Spleen (tissue), 11 donors: ENCODE measurements at regions not wholly inside any gene's neighbourhood (a gene's known extent, or its start where the extent isn't known, plus 50 kb on each side); places are given as distances from the start of the nearest gene placed in this dataset.

Source experiments
- DNase-seq: peaks from one replicate; pipeline ENCODE4 v3.0.0-alpha.2; 2020
- H3K27ac ChIP-seq, 8 donors: fragments of 200-600 bp; sonication (generic) in 7 of 8; 1 replicate in 4 of 8; 2 replicates in 4 of 8; pipeline versions ENCODE4 v1.5.0 to v1.8.0; 2016 to 2021; ENCODE audit warnings: inconsistent platforms in 4 of 8, mild to moderate bottlenecking in 4 of 8, moderate library complexity in 1 of 8
- H3K27me3 ChIP-seq, 7 donors: fragments of 200-600 bp; sonication (generic) in 6 of 7; replicated peaks in 1 of 7; 1 replicate in 4 of 7; 2 replicates in 3 of 7; pipeline versions ENCODE4 v1.5.0 to v1.8.0; 2016 to 2021; ENCODE audit warnings: inconsistent platforms in 3 of 7, mild to moderate bottlenecking in 1 of 7
- H3K36me3 ChIP-seq, 6 donors: fragments of 200-600 bp; sonication (generic) in 5 of 6; 1 replicate in 4 of 6; 2 replicates in 2 of 6; pipeline versions ENCODE4 v1.5.0 to v1.8.0; 2016 to 2021; ENCODE audit warnings: inconsistent platforms in 2 of 6
- H3K4me1 ChIP-seq, 6 donors: fragments of 200-600 bp; sonication (generic) in 5 of 6; 1 replicate in 3 of 6; 2 replicates in 3 of 6; pipeline versions ENCODE4 v1.5.0 to v1.8.0; 2016 to 2021; ENCODE audit warnings: inconsistent platforms in 3 of 6
- H3K4me3 ChIP-seq, 8 donors: fragments of 200-600 bp; sonication (generic) in 7 of 8; 1 replicate in 4 of 8; 2 replicates in 4 of 8; pipeline versions ENCODE4 v1.5.0 to v1.8.0; 2016 to 2021; ENCODE audit warnings: inconsistent platforms in 4 of 8, mild to moderate bottlenecking in 4 of 8, moderate library complexity in 2 of 8
- H3K9me3 ChIP-seq, 8 donors: fragments of 200-600 bp; sonication (generic) in 7 of 8; 1 replicate in 4 of 8; 2 replicates in 4 of 8; pipeline versions ENCODE4 v1.5.0 to v1.8.0; 2016 to 2021; ENCODE audit warnings: inconsistent platforms in 4 of 8
- POLR2A ChIP-seq, 3 donors: fragments of 450-650 bp; IDR thresholded peaks; one replicate each; pipeline ENCODE4 v1.5.1; 2017; ENCODE audit warnings: antibody characterized with exemption in 3 of 3, mild to moderate bottlenecking in 1 of 3
- POLR2AphosphoS5 ChIP-seq, 3 donors: sonication (generic); formaldehyde crosslinking; IDR thresholded peaks; one replicate each; pipeline ENCODE4 v1.5.1; 2017; ENCODE audit warnings: antibody characterized with exemption in 3 of 3
- WGBS, 5 donors: extraction: QIAGEN DNeasy Blood & Tissue Kit in 3 of 5; methylation state at CpG; one replicate each; pipeline versions ENCODE4 v1.1.5 to v1.1.7; 2013 to 2018; 5-methylcytosine and 5-hydroxymethylcytosine counted together
- intact Hi-C: fragments of 100-400 bp; cut with DNase I; formaldehyde crosslinking; loops from one replicate; pipeline ENCODE4 v1.15.0; 2023; ENCODE audit warnings: low total_unique reads
- TF ChIP-seq, protein P1 (sequence below), 11 experiments: fragments of 200-600 bp in 7 of 11; fragments of 450-650 bp in 4 of 11; sonication (generic) in 4 of 11; IDR thresholded peaks in 8 of 11; conservative IDR thresholded peaks in 3 of 11; 1 replicate in 7 of 11; 2 replicates in 4 of 11; pipeline versions ENCODE4 v1.4.0 to v1.8.0; 2016 to 2021; ENCODE audit warnings: antibody characterized with exemption in 11 of 11, inconsistent platforms in 4 of 11, mild to moderate bottlenecking in 1 of 11
- donor health status: healthy with polysubstance abuse.
- donor health status: DM: no; HTN: no; CAD: no; lungs with moderate emphysema.
- donor health status: DM: no; HTN: no; CAD: no.
- donor health status: Bipolar disorder and iron deficiency.
- donor health status: healthy.
- donor health status: DM: no; HTN: no; CAD: no.
- donor health status: DM: yes; HTN: yes; CAD: no.

DNA sequence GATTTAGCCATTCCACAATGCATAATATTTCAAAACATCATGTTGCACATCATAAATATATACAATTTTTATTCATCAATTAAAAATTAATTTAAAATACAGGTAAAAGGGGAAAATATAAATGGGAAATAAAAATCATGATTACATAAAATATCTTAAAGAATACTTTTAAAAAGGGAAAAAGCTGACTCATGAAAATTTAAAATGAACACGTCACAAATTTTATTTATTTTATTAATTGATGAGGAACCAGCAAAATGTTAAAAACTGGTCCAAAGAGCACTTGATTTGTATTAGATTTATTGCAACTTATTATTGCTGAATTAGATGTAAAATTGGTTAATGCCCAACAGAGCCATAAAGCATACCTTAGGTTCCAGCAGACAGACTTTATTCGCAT lies 78.5 kb upstream of the ANK2 start:
- H3K4me1 ChIP-seq, result no peaks in the 10 kb centered on the region
- TF ChIP-seq, protein P1, sequence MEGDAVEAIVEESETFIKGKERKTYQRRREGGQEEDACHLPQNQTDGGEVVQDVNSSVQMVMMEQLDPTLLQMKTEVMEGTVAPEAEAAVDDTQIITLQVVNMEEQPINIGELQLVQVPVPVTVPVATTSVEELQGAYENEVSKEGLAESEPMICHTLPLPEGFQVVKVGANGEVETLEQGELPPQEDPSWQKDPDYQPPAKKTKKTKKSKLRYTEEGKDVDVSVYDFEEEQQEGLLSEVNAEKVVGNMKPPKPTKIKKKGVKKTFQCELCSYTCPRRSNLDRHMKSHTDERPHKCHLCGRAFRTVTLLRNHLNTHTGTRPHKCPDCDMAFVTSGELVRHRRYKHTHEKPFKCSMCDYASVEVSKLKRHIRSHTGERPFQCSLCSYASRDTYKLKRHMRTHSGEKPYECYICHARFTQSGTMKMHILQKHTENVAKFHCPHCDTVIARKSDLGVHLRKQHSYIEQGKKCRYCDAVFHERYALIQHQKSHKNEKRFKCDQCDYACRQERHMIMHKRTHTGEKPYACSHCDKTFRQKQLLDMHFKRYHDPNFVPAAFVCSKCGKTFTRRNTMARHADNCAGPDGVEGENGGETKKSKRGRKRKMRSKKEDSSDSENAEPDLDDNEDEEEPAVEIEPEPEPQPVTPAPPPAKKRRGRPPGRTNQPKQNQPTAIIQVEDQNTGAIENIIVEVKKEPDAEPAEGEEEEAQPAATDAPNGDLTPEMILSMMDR (IDR thresholded peaks at IDR 0.05 in 8 of 11, conservative IDR thresholded peaks at IDR 0.05 in 3 of 11), result no peak
- no peaks in the 10 kb centered on the region for H3K9me3 ChIP-seq
- H3K4me3 ChIP-seq, result no peak overlapping the region
- no peaks in the 10 kb centered on the region for H3K36me3 ChIP-seq
- intact Hi-C loops, result no loop called here
- no peak overlapping the region for H3K27ac ChIP-seq
- WGBS, 5 donors, result 91 to 96% (median 93%) methylated on average over 2 of the region's 2 CpGs
- no peaks in the 10 kb centered on the region for H3K27me3 ChIP-seq
- no peak for DNase-seq

DNA sequence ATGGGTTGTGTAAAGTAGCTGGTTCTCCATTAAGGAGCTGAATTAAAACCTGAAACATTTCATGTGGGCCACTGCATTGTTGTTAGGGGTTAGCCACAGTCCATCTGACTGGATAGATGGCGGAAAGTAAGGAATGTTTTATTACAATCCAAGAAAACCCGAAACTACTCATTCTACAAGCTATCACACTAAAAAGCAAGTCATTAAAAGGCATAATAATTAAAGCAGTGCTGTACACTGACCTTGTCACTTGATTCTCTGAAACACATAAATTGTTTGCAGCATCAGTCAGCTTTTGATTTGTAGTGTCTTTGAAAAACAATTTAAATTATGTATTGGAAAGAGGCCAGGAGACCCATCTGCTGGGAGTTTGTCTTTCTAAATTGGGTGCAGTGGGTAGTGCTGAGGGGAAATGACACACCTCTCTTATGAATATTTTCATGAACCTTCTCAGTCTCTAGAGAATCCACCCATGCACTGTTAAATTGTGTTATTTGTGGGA lies 75.7 kb upstream of the ANK2 start:
- WGBS, 5 donors, result 70 to 89% (median 74%) methylated on average over 2 of the region's 2 CpGs
- Histone ChIP-seq H3K9me3 (no peaks in the 10 kb centered on the region), H3K27ac (no peak overlapping the region), H3K4me3 (no peak overlapping the region), H3K36me3 (no peaks in the 10 kb centered on the region), H3K4me1 (no peaks in the 10 kb centered on the region), H3K27me3 (no peaks in the 10 kb centered on the region)
- TF ChIP-seq POLR2A (IDR thresholded peaks at IDR 0.05) (no peak), POLR2AphosphoS5 (IDR thresholded peaks at IDR 0.05) (no peak)
- TF ChIP-seq, protein P1 (IDR thresholded peaks at IDR 0.05 in 8 of 11, conservative IDR thresholded peaks at IDR 0.05 in 3 of 11), result no peak
- no peak for DNase-seq
- intact Hi-C loops, result no loop called here

DNA sequence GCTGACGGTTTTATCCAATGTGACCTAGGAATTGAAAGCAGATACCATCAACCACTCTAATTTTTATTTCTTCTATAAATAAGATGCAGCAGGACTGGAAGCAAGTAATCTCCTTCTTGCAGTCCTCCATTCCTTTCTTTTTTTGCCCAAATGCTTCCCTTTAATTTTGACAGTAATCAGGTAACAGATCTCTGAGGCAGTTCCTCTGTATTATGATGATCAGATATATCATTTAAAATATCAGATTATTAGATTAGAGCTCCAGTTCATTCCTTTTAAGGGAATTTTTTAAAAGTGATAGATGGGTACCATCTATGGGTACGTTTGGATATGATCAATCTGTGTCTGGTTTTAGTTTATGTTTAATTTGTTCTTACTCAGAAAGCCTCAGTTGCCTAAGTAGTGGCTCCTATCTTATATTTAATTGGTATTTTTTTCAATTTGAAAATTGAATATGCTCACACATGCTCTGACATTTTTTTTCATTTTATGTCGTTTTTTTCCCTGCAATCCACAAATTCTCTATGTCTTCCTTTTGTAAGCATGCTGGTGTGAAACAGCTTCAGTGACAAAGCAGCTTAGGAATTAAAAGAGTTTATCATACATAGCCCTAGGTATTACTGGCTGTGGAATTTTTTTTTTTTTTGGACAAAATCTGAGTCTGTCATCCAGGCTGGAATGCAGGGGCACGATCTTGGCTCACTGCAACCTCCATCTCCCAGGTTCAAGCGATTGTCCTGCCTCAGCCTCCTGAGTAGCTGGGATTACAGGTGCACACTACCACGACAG lies 73.7 kb upstream of the ANK2 start:
- intact Hi-C loops, result no loop called here
- peaks cover 0 to 14% (median 0%) of the 10 kb centered on the region in 8 donors for H3K9me3 ChIP-seq
- no peak overlapping the region for H3K4me3 ChIP-seq
- H3K27me3 ChIP-seq, result no peaks in the 10 kb centered on the region
- no peak for DNase-seq
- 63 to 70% (median 68%) methylated on average over 6 of the region's 6 CpGs for WGBS, 5 donors
- no peak overlapping the region for H3K27ac ChIP-seq
- H3K36me3 ChIP-seq, result no peaks in the 10 kb centered on the region
- TF ChIP-seq POLR2AphosphoS5 (IDR thresholded peaks at IDR 0.05) (no peak), POLR2A (IDR thresholded peaks at IDR 0.05) (no peak)
- TF ChIP-seq, protein P1 (IDR thresholded peaks at IDR 0.05 in 8 of 11, conservative IDR thresholded peaks at IDR 0.05 in 3 of 11), result no peak
- H3K4me1 ChIP-seq, result no peaks in the 10 kb centered on the region

DNA sequence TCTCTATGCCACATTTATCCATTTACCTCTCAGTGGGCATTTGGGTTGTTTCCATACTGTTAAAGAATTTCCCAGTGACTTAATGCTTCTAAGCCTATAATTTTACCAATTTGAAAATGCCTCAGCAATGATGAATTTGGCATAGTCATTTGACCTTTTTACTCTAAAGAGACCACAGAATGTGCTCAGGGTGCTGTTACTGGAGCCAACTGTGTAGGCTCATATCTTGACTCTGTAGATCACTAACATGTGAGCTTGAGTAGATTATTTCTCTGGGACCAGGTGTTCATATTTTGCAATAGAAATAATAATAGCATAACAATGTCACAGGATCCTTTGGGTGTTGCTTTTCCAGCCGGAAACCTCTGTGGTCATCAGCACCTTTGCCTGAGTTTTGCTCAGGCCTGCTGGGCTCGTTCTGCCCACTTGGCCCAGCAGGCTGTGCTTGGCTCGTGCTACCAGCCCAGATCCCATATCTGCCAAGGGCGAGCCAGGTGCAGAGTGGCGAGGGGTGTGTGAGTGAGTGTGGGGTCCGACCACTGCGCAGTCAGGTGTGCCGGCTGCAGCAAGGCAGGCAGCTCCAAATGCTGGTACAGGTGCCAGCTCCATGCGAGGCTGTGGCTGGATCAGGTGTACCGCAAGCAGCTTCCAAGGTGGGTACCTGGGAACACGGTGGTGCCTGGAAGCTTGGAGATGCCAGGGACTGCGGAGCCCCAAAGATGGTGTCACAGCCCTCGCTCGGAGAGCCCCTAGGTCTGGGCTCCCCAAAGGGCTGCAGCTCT lies 70.6 kb upstream of the ANK2 start:
- TF ChIP-seq POLR2A (IDR thresholded peaks at IDR 0.05) (no peak), POLR2AphosphoS5 (IDR thresholded peaks at IDR 0.05) (no peak)
- TF ChIP-seq, protein P1 (IDR thresholded peaks at IDR 0.05 in 8 of 11, conservative IDR thresholded peaks at IDR 0.05 in 3 of 11), result no peak
- Histone ChIP-seq H3K27me3 (no peaks in the 10 kb centered on the region), H3K36me3 (no peaks in the 10 kb centered on the region), H3K27ac (no peak overlapping the region), H3K9me3 (peaks cover 0 to 14% (median 0%) of the 10 kb centered on the region in 8 donors), H3K4me1 (no peaks in the 10 kb centered on the region), H3K4me3 (no peak overlapping the region)
- DNase-seq, result no peak
- WGBS, 5 donors, result 84 to 94% (median 90%) methylated on average over 12 to 14 of the region's 14 CpGs
- intact Hi-C loops, result no loop called here
